T-cell (primary cell): ENCODE measurements at regions not wholly inside any gene's neighbourhood (a gene's known extent, or its start where the extent isn't known, plus 50 kb on each side); places are given as distances from the start of the nearest gene placed in this dataset.
"Not testable (repeated sequence)": the region's sequence is repeated elsewhere in the genome, so short reads cannot be mapped to it uniquely, and the experiment has no call there.

Experiments used
- ATAC-seq, 4 experiments: fragments of 200-7000 bp in 3 of 4; fragments of 150-1000 bp in 1 of 4; cut with Tn5 transposase; replicated peaks in 1 of 4; 1 replicate in 3 of 4; 2 replicates in 1 of 4; pipeline ENCODE4 v1.10.0; 2021; ENCODE audit warnings: moderate library complexity in 3 of 4, mild to moderate bottlenecking in 2 of 4, moderate number of reproducible peaks in 1 of 4
- CTCF ChIA-PET, 2 donors: fragments of 300-600 bp; sonication (Branson Sonifier 250); formaldehyde crosslinking; loops; one replicate each; lab custom pipeline; 2022; ENCODE audit warnings: antibody characterized with exemption in 2 of 2; lab: Charles Lee
- POLR2A ChIA-PET, 2 donors: fragments of 300-600 bp; sonication (Branson Sonifier 250); formaldehyde crosslinking; loops; one replicate each; lab custom pipeline; 2022; ENCODE audit warnings: antibody characterized with exemption in 2 of 2; lab: Charles Lee
- DNase-seq, 35 experiments: peaks; one replicate each; pipeline versions ENCODE4 v3.0.0 to v3.0.0-alpha.2; 2013 to 2023
- H3K27ac ChIP-seq: one replicate; pipeline ENCODE4 v1.5.1; 2013; ENCODE audit warnings: low read length
- H3K27me3 ChIP-seq, 2 experiments: replicated peaks in 1 of 2; 1 replicate in 1 of 2; 2 replicates in 1 of 2; pipeline versions ENCODE4 v1.6.1 to v1.7.0; 2013; ENCODE audit warnings: low read length in 1 of 2, mixed read lengths in 1 of 2; ENCODE audit not compliant: control insufficient read depth in 2 of 2, insufficient read depth in 2 of 2; ENCODE audit errors: extremely low read depth in 1 of 2
- H3K36me3 ChIP-seq, 2 donors: 1 replicate in 1 of 2; 2 replicates in 1 of 2; pipeline versions ENCODE4 v1.6.1 to v1.7.0; 2013; ENCODE audit warnings: low read length in 1 of 2; ENCODE audit not compliant: control insufficient read depth in 2 of 2, insufficient read depth in 1 of 2; ENCODE audit errors: extremely low read depth in 1 of 2
- H3K4me1 ChIP-seq, 2 experiments: 1 replicate in 1 of 2; 2 replicates in 1 of 2; pipeline versions ENCODE4 v1.6.1 to v1.7.0; 2013; ENCODE audit warnings: low read length in 2 of 2, mixed read lengths in 1 of 2; ENCODE audit not compliant: insufficient read depth in 2 of 2, control insufficient read depth in 1 of 2; ENCODE audit errors: extremely low read depth in 1 of 2
- H3K4me3 ChIP-seq, 2 donors: 1 replicate in 1 of 2; 2 replicates in 1 of 2; pipeline versions ENCODE4 v1.5.1 to v1.7.0; 2013; ENCODE audit warnings: mild to moderate bottlenecking in 2 of 2, low read length in 1 of 2, moderate library complexity in 1 of 2; ENCODE audit not compliant: control insufficient read depth in 1 of 2; ENCODE audit errors: extremely low read depth in 1 of 2
- H3K9me3 ChIP-seq: 2 replicates; pipeline ENCODE4 v1.7.0; 2013
- H3K27ac Mint-ChIP-seq, 2 donors: one replicate each; pipeline ENCODE4 v1.8.0; 2020 to 2021; ENCODE audit warnings: mild to moderate bottlenecking in 2 of 2, mixed read lengths in 2 of 2
- H3K27me3 Mint-ChIP-seq, 2 donors: one replicate each; pipeline ENCODE4 v1.8.0; 2021 to 2022; ENCODE audit warnings: mixed read lengths in 2 of 2
- H3K36me3 Mint-ChIP-seq: one replicate; pipeline ENCODE4 v1.8.0; 2021; ENCODE audit warnings: mixed read lengths
- H3K4me1 Mint-ChIP-seq, 3 donors: one replicate each; pipeline ENCODE4 v1.8.0; 2020 to 2022; ENCODE audit warnings: mixed read lengths in 3 of 3, mild to moderate bottlenecking in 1 of 3
- H3K4me3 Mint-ChIP-seq, 3 donors: one replicate each; pipeline ENCODE4 v1.8.0; 2020 to 2022; ENCODE audit warnings: mild to moderate bottlenecking in 3 of 3, mixed read lengths in 3 of 3, moderate library complexity in 3 of 3
- H3K9me3 Mint-ChIP-seq, 3 donors: one replicate each; pipeline ENCODE4 v1.8.0; 2020 to 2022; ENCODE audit warnings: mixed read lengths in 3 of 3
- WGBS: methylation state at CpG from one replicate; pipeline ENCODE4 v1.1.5; 2013; ENCODE audit warnings: missing lambda C conversion rate; ENCODE audit not compliant: insufficient coverage; 5-methylcytosine and 5-hydroxymethylcytosine counted together

- Mint-ChIP-seq H3K4me3 (no peak overlapping the region), H3K9me3 (no peaks in the 10 kb centered on the region), H3K4me1 (no peaks in the 10 kb centered on the region), H3K27ac (no peak overlapping the region), H3K27me3 (peaks cover 25 to 36% of the 10 kb centered on the region in 2 donors), H3K36me3 (no peaks in the 10 kb centered on the region)
- no peaks in the 10 kb centered on the region for H3K4me1 ChIP-seq
- no peak overlapping the region for H3K4me3 ChIP-seq
- H3K36me3 ChIP-seq, result no peaks in the 10 kb centered on the region
- no peaks in the 10 kb centered on the region for H3K9me3 ChIP-seq
- POLR2A ChIA-PET, result interaction anchor here in 1 of 2 donors (0.6 kb wide), 1 partner anchor 17 kb away, joined by 4 read pairs; no protein-coding TSS in a partner anchor
- ATAC-seq (no peak), DNase-seq (peak in 1 of 35 experiments; percentile 22)
- peaks cover 0 to 40% of the 10 kb centered on the region in 2 experiments for H3K27me3 ChIP-seq
- H3K27ac ChIP-seq, result no peak overlapping the region
- CTCF ChIA-PET, result no interaction called here
- WGBS, result 66% methylated on average over 5 of the region's 11 CpGs
Measured at GRCh38 chr1:30524840-30525617, 198.4 kb downstream of the MATN1 start.

GRCh38 chr1:30524025-30524555 lies 199.3 kb downstream of the MATN1 start:
- WGBS, result 57% methylated on average over 1 of the region's 8 CpGs
- H3K27ac Mint-ChIP-seq, H3K9me3 ChIP-seq, H3K4me1 ChIP-seq, H3K4me3 ChIP-seq, H3K27ac ChIP-seq, H3K36me3 ChIP-seq, H3K9me3 Mint-ChIP-seq, H3K36me3 Mint-ChIP-seq, CTCF ChIA-PET, H3K4me3 Mint-ChIP-seq, ATAC-seq, H3K4me1 Mint-ChIP-seq: not testable (repeated sequence)
- peaks cover 0 to 40% of the 10 kb centered on the region in 2 experiments for H3K27me3 ChIP-seq
- H3K27me3 Mint-ChIP-seq, result peaks cover 25 to 35% of the 10 kb centered on the region in 2 donors
- POLR2A ChIA-PET, result interaction anchor here in 1 of 2 donors (0.6 kb wide), 1 partner anchor 18 kb away, joined by 4 read pairs; no protein-coding TSS in a partner anchor
- peak in 1 of 35 experiments; percentile 2 for DNase-seq

- ChIA-PET POLR2A (no interaction called here), CTCF (interaction anchor here in 1 of 2 donors (0.8 kb wide), 1 partner anchor 17 kb away, joined by 3 read pairs; no protein-coding TSS in a partner anchor)
- H3K4me1 ChIP-seq, result no peaks in the 10 kb centered on the region
- Mint-ChIP-seq H3K36me3 (no peaks in the 10 kb centered on the region), H3K27me3 (peaks cover 25 to 34% of the 10 kb centered on the region in 2 donors), H3K9me3 (no peaks in the 10 kb centered on the region), H3K27ac (no peak overlapping the region), H3K4me3 (no peak overlapping the region), H3K4me1 (no peaks in the 10 kb centered on the region)
- H3K4me3 ChIP-seq, result no peak overlapping the region
- ATAC-seq (no peak), DNase-seq (peak in 1 of 35 experiments; percentile 10)
- H3K36me3 ChIP-seq, result no peaks in the 10 kb centered on the region
- H3K27ac ChIP-seq, result no peak overlapping the region
- WGBS, result 89% methylated on average over 2 of the region's 5 CpGs
- no peaks in the 10 kb centered on the region for H3K9me3 ChIP-seq
- H3K27me3 ChIP-seq, result peaks cover 0 to 40% of the 10 kb centered on the region in 2 experiments
Measured at GRCh38 chr1:30523055-30524020, 200.0 kb downstream of the MATN1 start.

- peak overlapping the region in 1 of 2 donors; percentile 15 for H3K27ac Mint-ChIP-seq
- 64% methylated on average over 17 of the region's 17 CpGs for WGBS
- H3K4me1 ChIP-seq, result no peaks in the 10 kb centered on the region
- H3K4me3 Mint-ChIP-seq, result no peak overlapping the region
- ChIA-PET POLR2A (no interaction called here), CTCF (interaction anchor here in 1 of 2 donors (0.8 kb wide), 1 partner anchor 18 kb away, joined by 3 read pairs; no protein-coding TSS in a partner anchor)
- H3K27ac ChIP-seq, result no peak overlapping the region
- no peaks in the 10 kb centered on the region for H3K36me3 Mint-ChIP-seq
- H3K9me3 ChIP-seq, result no peaks in the 10 kb centered on the region
- peak in 1 of 35 experiments; percentile 13 for DNase-seq
- H3K4me1 Mint-ChIP-seq, result no peaks in the 10 kb centered on the region
- no peak for ATAC-seq
- no peak overlapping the region for H3K4me3 ChIP-seq
- no peaks in the 10 kb centered on the region for H3K9me3 Mint-ChIP-seq
- peaks cover 29 to 36% of the 10 kb centered on the region in 2 donors for H3K27me3 Mint-ChIP-seq
- H3K27me3 ChIP-seq, result peaks cover 0 to 41% of the 10 kb centered on the region in 2 experiments
- H3K36me3 ChIP-seq, result no peaks in the 10 kb centered on the region
Measured at GRCh38 chr1:30522031-30523004, 201.1 kb downstream of the MATN1 start.

- CTCF ChIA-PET, result interaction anchor here in 1 of 2 donors (0.5 kb wide), 1 partner anchor 625 kb away, joined by 3 read pairs; no protein-coding TSS in a partner anchor
Measured at GRCh38 chr1:30521261-30521865, 202.0 kb downstream of the MATN1 start.

More at GRCh38 chr1:30521261-30521865, 202.0 kb downstream of the MATN1 start:
- Histone ChIP-seq H3K27ac (no peak overlapping the region), H3K9me3 (no peaks in the 10 kb centered on the region), H3K36me3 (no peaks in the 10 kb centered on the region), H3K4me3 (no peak overlapping the region), H3K27me3 (peaks cover 0 to 35% of the 10 kb centered on the region in 2 experiments), H3K4me1 (no peaks in the 10 kb centered on the region)
- Mint-ChIP-seq H3K4me1 (no peaks in the 10 kb centered on the region), H3K4me3 (no peak overlapping the region), H3K36me3 (no peaks in the 10 kb centered on the region), H3K9me3 (no peaks in the 10 kb centered on the region), H3K27ac (no peak overlapping the region), H3K27me3 (peaks cover 29 to 35% of the 10 kb centered on the region in 2 donors)
- POLR2A ChIA-PET, result no interaction called here
- WGBS, result 77% methylated on average over 3 of the region's 3 CpGs
- DNase-seq (peak in 1 of 35 experiments; percentile 12), ATAC-seq (no peak)
